Endothelial cell of umbilical vein (primary cell): ENCODE measurements at regions not wholly inside any gene's neighbourhood (a gene's known extent, or its start where the extent isn't known, plus 50 kb on each side); places are given as distances from the start of the nearest gene placed in this dataset.

Experiments
- BruUV-seq: library from RNA; stranded (reverse); fragments of 400-500 nt; replicated peaks from 2 replicates; lab custom pipeline; 2021; lab: Mats Ljungman, UMichigan
- CTCF ChIA-PET: fragments of 300-600, 350-600 bp; sonication (Branson Sonifier 250); formaldehyde crosslinking; loops from one replicate; lab custom pipeline; 2021; ENCODE audit warnings: antibody characterized with exemption, inconsistent platforms; lab: Charles Lee
- POLR2A ChIA-PET: fragments of 300-600, 350-600 bp; sonication (Branson Sonifier 250); formaldehyde crosslinking; loops from one replicate; lab custom pipeline; 2021; ENCODE audit warnings: antibody characterized with exemption, inconsistent platforms; lab: Charles Lee
- DNase-seq: peaks from one replicate; pipeline ENCODE4 v3.0.0-alpha.2; 2011; ENCODE audit warnings: low read depth, low spot score
- FAIRE-seq: peaks from 2 replicates; lab custom pipeline; 2011; peaks lifted over from hg19 to GRCh38; lab: Jason Lieb, UNC
- H2AFZ ChIP-seq: 2 replicates; pipeline ENCODE4 v1.6.0; 2012; ENCODE audit warnings: low read depth, low read length, control low read depth, inconsistent platforms
- H3K27ac ChIP-seq: 2 replicates; pipeline ENCODE4 v1.5.1; 2011; ENCODE audit warnings: low read depth, mild to moderate bottlenecking, control low read depth, low read length, moderate library complexity; ENCODE audit not compliant: insufficient read depth
- H3K27me3 ChIP-seq, 2 experiments: 2 replicates each; pipeline versions ENCODE4 v1.6.0 to v1.6.1; 2011; ENCODE audit warnings: low read length in 2 of 2, mixed read lengths in 1 of 2; ENCODE audit not compliant: control insufficient read depth in 2 of 2, insufficient read depth in 2 of 2
- H3K36me3 ChIP-seq, 2 experiments: 2 replicates in 1 of 2; 3 replicates in 1 of 2; pipeline ENCODE4 v1.5.1; 2011; ENCODE audit warnings: low read length in 2 of 2, mild to moderate bottlenecking in 1 of 2, moderate library complexity in 1 of 2; ENCODE audit not compliant: control insufficient read depth in 2 of 2, insufficient read depth in 2 of 2; ENCODE audit errors: extremely low read depth in 1 of 2
- H3K4me1 ChIP-seq: 3 replicates; pipeline ENCODE4 v1.5.1; 2011; ENCODE audit warnings: mild to moderate bottlenecking, low read length; ENCODE audit not compliant: control insufficient read depth, insufficient read depth; ENCODE audit errors: extremely low read depth
- H3K4me2 ChIP-seq: 2 replicates; pipeline ENCODE4 v1.6.1; 2011; ENCODE audit warnings: low read length, control low read depth, mixed read lengths; ENCODE audit not compliant: insufficient read depth
- H3K4me3 ChIP-seq, 3 experiments: fragments of 200-600 bp in 1 of 3; sonication (generic), shearing (Covaris generic) in 1 of 3; replicated peaks in 1 of 3; 2 replicates each; pipeline ENCODE4 v1.5.1; 2011 to 2016; ENCODE audit warnings: control low read depth in 3 of 3, low read length in 3 of 3, mild to moderate bottlenecking in 2 of 3, inconsistent platforms in 1 of 3, low read depth in 1 of 3, moderate library complexity in 1 of 3; ENCODE audit not compliant: insufficient read depth in 1 of 3
- H3K79me2 ChIP-seq: 2 replicates; pipeline ENCODE4 v1.6.0; 2012; ENCODE audit warnings: low read length, inconsistent platforms; ENCODE audit not compliant: control insufficient read depth, insufficient read depth
- H3K9ac ChIP-seq: replicated peaks from 2 replicates; pipeline ENCODE3; 2011; ENCODE audit warnings: low read length, control low read depth; ENCODE audit not compliant: insufficient read depth; ENCODE audit errors: extremely low read depth
- H3K9me1 ChIP-seq: replicated peaks from 3 replicates; pipeline ENCODE4 v1.6.0; 2011; ENCODE audit warnings: mild to moderate bottlenecking, low read length; ENCODE audit not compliant: control insufficient read depth, insufficient read depth; ENCODE audit errors: extremely low read depth
- H3K9me3 ChIP-seq: replicated peaks from 2 replicates; pipeline ENCODE4 v1.5.1; 2012; ENCODE audit warnings: low read length, inconsistent platforms; ENCODE audit not compliant: control insufficient read depth, insufficient read depth
- H4K20me1 ChIP-seq: replicated peaks from 2 replicates; pipeline ENCODE3; 2011; ENCODE audit warnings: mild to moderate bottlenecking, low read length; ENCODE audit not compliant: control insufficient read depth, insufficient read depth; ENCODE audit errors: extremely low read depth
- CTCF ChIP-seq, 2 donors: IDR thresholded peaks; 1 replicate in 1 of 2; 2 replicates in 1 of 2; pipeline ENCODE4 v1.5.1; 2011; ENCODE audit warnings: low read length in 2 of 2, mild to moderate bottlenecking in 2 of 2, moderate library complexity in 2 of 2, control low read depth in 1 of 2, inconsistent platforms in 1 of 2, low read depth in 1 of 2; ENCODE audit not compliant: insufficient read depth in 1 of 2; ENCODE audit errors: extremely low read depth in 1 of 2
- EZH2 ChIP-seq: IDR thresholded peaks from 2 replicates; pipeline ENCODE4 v1.6.1; 2012; ENCODE audit warnings: borderline replicate concordance, low read depth, mild to moderate bottlenecking, moderate library complexity, low read length, inconsistent platforms; ENCODE audit not compliant: severe bottlenecking
- FOS ChIP-seq: IDR thresholded peaks from 2 replicates; pipeline ENCODE4 v1.6.1; 2011; ENCODE audit warnings: mild to moderate bottlenecking, low read length, moderate library complexity, borderline replicate concordance; ENCODE audit not compliant: insufficient read depth
- GATA2 ChIP-seq: IDR thresholded peaks from 2 replicates; pipeline ENCODE4 v1.7.0; 2011; ENCODE audit warnings: low read depth, mild to moderate bottlenecking, moderate library complexity, mixed read lengths, low read length; ENCODE audit not compliant: insufficient read length, insufficient read depth
- JUN ChIP-seq: IDR thresholded peaks from 2 replicates; pipeline ENCODE4 v1.6.1; 2011; ENCODE audit warnings: borderline replicate concordance, low read depth; ENCODE audit not compliant: insufficient read length, insufficient read depth
- MAX ChIP-seq: IDR thresholded peaks from 2 replicates; pipeline ENCODE4 v1.6.1; 2011; ENCODE audit not compliant: insufficient read depth, insufficient read length
- MYC ChIP-seq: IDR thresholded peaks from one replicate; pipeline ENCODE4 v1.6.1; 2011; ENCODE audit warnings: mild to moderate bottlenecking, low read depth, low read length
- POLR2A ChIP-seq: IDR thresholded peaks from 2 replicates; pipeline ENCODE4 v1.6.1; 2012; ENCODE audit warnings: low read depth, mild to moderate bottlenecking, control low read depth, low read length
- POLR2AphosphoS5 ChIP-seq: IDR thresholded peaks from 2 replicates; pipeline ENCODE4 v1.6.1; 2012; ENCODE audit warnings: low read depth, mild to moderate bottlenecking, control low read depth, low read length, moderate library complexity; ENCODE audit not compliant: insufficient read depth
- dilution Hi-C: fragments of 300-500 bp; cut with MboI; formaldehyde crosslinking; loops from one replicate; pipeline ENCODE4 v1.15.0; 2019; ENCODE audit warnings: low sequenced_read_pairs; ENCODE audit not compliant: extremely low pct_ligation_motif_present
- intact Hi-C: fragments of 100-400 bp; cut with micrococcal nuclease; formaldehyde crosslinking; loops from one replicate; pipeline ENCODE4 v1.10.0; 2022

GRCh38 chr13:105894697-105895096 lies 640.8 kb downstream of the EFNB2 start:
- TF ChIP-seq POLR2A (no peak), FOS (no peak), MAX (no peak), EZH2 (no peak), MYC (no peak), GATA2 (no peak), POLR2AphosphoS5 (no peak), JUN (no peak), CTCF (IDR thresholded peaks at IDR 0.05; ENCODE audit: extremely low read depth in 1 of 2, insufficient read depth in 1 of 2, low read depth in 1 of 2, low read length in 2 of 2) (no peak)
- intact Hi-C loops = no loop called here
- Histone ChIP-seq H3K4me2 (no peak overlapping the region), H3K27me3 (no peaks in the 10 kb centered on the region), H4K20me1 (no peaks in the 10 kb centered on the region), H3K79me2 (no peaks in the 10 kb centered on the region), H3K9me3 (no peaks in the 10 kb centered on the region), H3K9me1 (no peaks in the 10 kb centered on the region), H3K27ac (no peak overlapping the region), H3K36me3 (no peaks in the 10 kb centered on the region), H3K4me1 (no peaks in the 10 kb centered on the region), H3K9ac (no peak overlapping the region), H3K4me3 (no peak overlapping the region), H2AFZ (no peak overlapping the region)
- dilution Hi-C loops = no loop called here
- ChIA-PET POLR2A (no interaction called here), CTCF (no interaction called here)
- no peak for FAIRE-seq
- BruUV-seq = no TSS peak
- DNase-seq = no peak
